CD8-positive, alpha-beta memory T cell (primary cell): ENCODE measurements at regions not wholly inside any gene's neighbourhood (a gene's known extent, or its start where the extent isn't known, plus 50 kb on each side); places are given as distances from the start of the nearest gene placed in this dataset.
A peak's percentile ranks its signal among the peaks of the same experiment; 100 is the strongest.

Experiments used
- CTCF ChIA-PET: fragments of 350-600 bp; sonication (Branson Sonifier 250); formaldehyde crosslinking; loops from one replicate; lab custom pipeline; 2021; ENCODE audit warnings: antibody characterized with exemption; lab: Charles Lee
- POLR2A ChIA-PET: fragments of 350-600 bp; sonication (Branson Sonifier 250); formaldehyde crosslinking; loops from one replicate; lab custom pipeline; 2021; ENCODE audit warnings: antibody characterized with exemption; lab: Charles Lee
- DNase-seq, 5 donors: peaks; one replicate each; pipeline versions ENCODE4 v3.0.0 to v3.0.0-alpha.2; 2020 to 2022; ENCODE audit warnings: mixed read lengths in 1 of 5
- H3K27ac ChIP-seq: one replicate; pipeline ENCODE4 v1.7.0; 2013; ENCODE audit warnings: low read depth, mild to moderate bottlenecking, low read length, moderate library complexity
- H3K27me3 ChIP-seq: 2 replicates; pipeline ENCODE4 v1.7.0; 2013; ENCODE audit warnings: low read length, mild to moderate bottlenecking; ENCODE audit not compliant: insufficient read depth, poor library complexity, severe bottlenecking
- H3K36me3 ChIP-seq: 2 replicates; pipeline ENCODE4 v1.7.0; 2013; ENCODE audit warnings: mild to moderate bottlenecking, low read length, moderate library complexity; ENCODE audit not compliant: insufficient read depth
- H3K4me1 ChIP-seq: 2 replicates; pipeline ENCODE4 v1.7.0; 2013; ENCODE audit warnings: mild to moderate bottlenecking, low read length, moderate library complexity; ENCODE audit not compliant: insufficient read depth
- H3K4me3 ChIP-seq: 2 replicates; pipeline ENCODE4 v1.7.0; 2013; ENCODE audit warnings: mild to moderate bottlenecking, low read length
- H3K9me3 ChIP-seq: 2 replicates; pipeline ENCODE4 v1.7.0; 2013; ENCODE audit warnings: mild to moderate bottlenecking, low read length
- H3K27ac Mint-ChIP-seq, 8 donors: one replicate each; pipeline ENCODE4 v1.8.0; 2020 to 2021; ENCODE audit warnings: mixed read lengths in 8 of 8, mild to moderate bottlenecking in 6 of 8, inconsistent platforms in 3 of 8, moderate library complexity in 3 of 8
- H3K27me3 Mint-ChIP-seq, 2 donors: one replicate each; pipeline ENCODE4 v1.8.0; 2020 to 2021; ENCODE audit warnings: mixed read lengths in 2 of 2, mild to moderate bottlenecking in 1 of 2, moderate library complexity in 1 of 2
- H3K36me3 Mint-ChIP-seq, 3 donors: one replicate each; pipeline ENCODE4 v1.8.0; 2020 to 2021; ENCODE audit warnings: mixed read lengths in 3 of 3, inconsistent platforms in 1 of 3, mild to moderate bottlenecking in 1 of 3
- H3K4me1 Mint-ChIP-seq, 3 donors: one replicate each; pipeline ENCODE4 v1.8.0; 2020 to 2021; ENCODE audit warnings: mixed read lengths in 3 of 3, inconsistent platforms in 1 of 3, mild to moderate bottlenecking in 1 of 3
- H3K4me3 Mint-ChIP-seq, 7 donors: one replicate each; pipeline ENCODE4 v1.8.0; 2020 to 2021; ENCODE audit warnings: mixed read lengths in 7 of 7, mild to moderate bottlenecking in 6 of 7, moderate library complexity in 4 of 7, inconsistent platforms in 2 of 7
- H3K9me3 Mint-ChIP-seq, 5 donors: one replicate each; pipeline ENCODE4 v1.8.0; 2020 to 2022; ENCODE audit warnings: mixed read lengths in 5 of 5, mild to moderate bottlenecking in 3 of 5, moderate library complexity in 2 of 5, inconsistent platforms in 1 of 5

DNA sequence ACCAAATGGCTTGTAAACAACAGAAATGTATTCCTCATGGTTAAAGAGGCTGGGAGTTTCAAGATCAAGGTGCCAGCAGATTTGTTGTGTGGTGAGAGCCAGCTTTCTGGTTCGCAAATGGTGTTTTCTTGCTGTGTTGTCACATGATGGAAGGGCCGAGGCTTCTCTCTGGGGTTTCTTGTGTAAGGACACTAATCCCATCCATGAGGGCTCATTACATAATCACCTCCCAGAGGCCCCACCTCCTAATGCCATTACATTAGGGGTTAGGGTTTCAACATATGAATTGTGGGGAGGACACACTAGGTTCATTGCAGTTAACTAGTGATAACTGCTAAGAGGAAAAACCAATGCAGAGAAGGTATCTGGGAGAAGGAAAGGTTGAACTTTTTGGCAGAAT lies 103.5 kb upstream of the ENPEP start:
- peaks cover 3 to 12% of the 10 kb centered on the region in 2 donors for H3K27me3 Mint-ChIP-seq
- no peak for DNase-seq
- Histone ChIP-seq H3K9me3 (no peaks in the 10 kb centered on the region), H3K27ac (no peak overlapping the region), H3K27me3 (no peaks in the 10 kb centered on the region), H3K36me3 (no peaks in the 10 kb centered on the region), H3K4me1 (no peaks in the 10 kb centered on the region), H3K4me3 (no peak overlapping the region)
- ChIA-PET POLR2A (no interaction called here), CTCF (no interaction called here)
- H3K27ac Mint-ChIP-seq: no peak overlapping the region
- no peak overlapping the region for H3K4me3 Mint-ChIP-seq
- H3K9me3 Mint-ChIP-seq: peaks cover 0 to 3% (median 0%) of the 10 kb centered on the region in 5 donors
- no peaks in the 10 kb centered on the region for H3K36me3 Mint-ChIP-seq
- no peaks in the 10 kb centered on the region for H3K4me1 Mint-ChIP-seq

GRCh38 chr4:110371016-110371770 lies 104.8 kb upstream of the ENPEP start:
- POLR2A ChIA-PET: no interaction called here
- CTCF ChIA-PET: no interaction called here
- no peaks in the 10 kb centered on the region for H3K4me1 ChIP-seq
- no peaks in the 10 kb centered on the region for H3K9me3 ChIP-seq
- Mint-ChIP-seq H3K27ac (no peak overlapping the region), H3K27me3 (peaks cover 6 to 10% of the 10 kb centered on the region in 2 donors), H3K4me1 (no peaks in the 10 kb centered on the region), H3K9me3 (peaks cover 0 to 3% (median 0%) of the 10 kb centered on the region in 5 donors), H3K4me3 (no peak overlapping the region), H3K36me3 (no peaks in the 10 kb centered on the region)
- H3K4me3 ChIP-seq: no peak overlapping the region
- H3K27ac ChIP-seq: no peak overlapping the region
- H3K27me3 ChIP-seq: no peaks in the 10 kb centered on the region
- H3K36me3 ChIP-seq: no peaks in the 10 kb centered on the region
- DNase-seq: no peak

DNA sequence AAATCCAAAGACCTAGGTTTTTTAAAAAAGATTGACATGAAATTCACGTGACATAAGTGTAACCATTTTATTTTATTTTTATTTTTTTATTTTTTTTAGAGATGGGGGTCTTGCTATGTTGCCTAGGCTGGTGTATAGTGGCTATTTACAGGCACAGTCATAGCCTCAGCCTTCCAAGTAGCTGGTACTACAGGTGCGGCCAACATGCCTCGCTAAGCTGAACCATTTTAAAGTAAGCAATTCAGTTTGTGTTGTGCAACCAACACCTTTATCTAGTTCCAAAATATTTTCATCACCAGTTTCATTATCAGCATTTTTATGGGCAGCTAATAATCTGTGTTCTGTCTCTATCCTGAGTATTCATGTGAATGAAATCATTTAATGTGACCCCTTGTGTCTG lies 107.5 kb upstream of the ENPEP start:
- POLR2A ChIA-PET: no interaction called here
- no peaks in the 10 kb centered on the region for H3K36me3 ChIP-seq
- Mint-ChIP-seq H3K4me1 (no peaks in the 10 kb centered on the region), H3K36me3 (peaks cover 0 to 2% (median 0%) of the 10 kb centered on the region in 3 donors), H3K4me3 (no peak overlapping the region), H3K27ac (no peak overlapping the region), H3K9me3 (peaks cover 0 to 3% (median 0%) of the 10 kb centered on the region in 5 donors), H3K27me3 (peaks cover 9 to 14% of the 10 kb centered on the region in 2 donors)
- H3K4me1 ChIP-seq: no peaks in the 10 kb centered on the region
- H3K9me3 ChIP-seq: no peaks in the 10 kb centered on the region
- CTCF ChIA-PET: no interaction called here
- no peak overlapping the region for H3K4me3 ChIP-seq
- no peak for DNase-seq
- no peak overlapping the region for H3K27ac ChIP-seq
- no peaks in the 10 kb centered on the region for H3K27me3 ChIP-seq

DNA sequence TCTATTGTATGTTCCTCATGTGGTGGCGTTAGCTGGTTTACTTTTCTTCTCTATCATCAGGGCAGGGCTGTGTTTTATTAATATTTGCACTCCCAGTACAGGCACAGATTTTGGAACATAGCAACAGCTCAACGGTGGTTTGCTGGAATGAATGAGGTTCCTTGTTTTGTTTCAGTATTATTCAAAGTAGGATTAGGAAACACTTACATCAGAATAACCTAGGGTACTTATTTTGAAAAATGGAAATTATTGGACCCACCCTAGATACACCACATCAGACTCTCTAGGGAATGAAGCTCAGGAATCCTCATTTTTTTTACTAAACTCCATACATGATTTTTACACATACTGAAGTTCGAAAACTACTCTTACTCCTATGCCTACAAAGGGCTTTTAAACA lies 108.8 kb upstream of the ENPEP start:
- H3K27ac ChIP-seq: no peak overlapping the region
- peaks cover 2 to 14% of the 10 kb centered on the region in 2 donors for H3K27me3 Mint-ChIP-seq
- no peaks in the 10 kb centered on the region for H3K36me3 ChIP-seq
- no peak for DNase-seq
- ChIA-PET POLR2A (no interaction called here), CTCF (no interaction called here)
- no peaks in the 10 kb centered on the region for H3K4me1 Mint-ChIP-seq
- no peak overlapping the region for H3K27ac Mint-ChIP-seq
- no peak overlapping the region for H3K4me3 Mint-ChIP-seq
- H3K36me3 Mint-ChIP-seq: peaks cover 0 to 2% (median 0%) of the 10 kb centered on the region in 3 donors
- H3K27me3 ChIP-seq: no peaks in the 10 kb centered on the region
- peaks cover 0 to 2% (median 0%) of the 10 kb centered on the region in 5 donors for H3K9me3 Mint-ChIP-seq
- no peak overlapping the region for H3K4me3 ChIP-seq
- no peaks in the 10 kb centered on the region for H3K4me1 ChIP-seq
- H3K9me3 ChIP-seq: no peaks in the 10 kb centered on the region

DNA sequence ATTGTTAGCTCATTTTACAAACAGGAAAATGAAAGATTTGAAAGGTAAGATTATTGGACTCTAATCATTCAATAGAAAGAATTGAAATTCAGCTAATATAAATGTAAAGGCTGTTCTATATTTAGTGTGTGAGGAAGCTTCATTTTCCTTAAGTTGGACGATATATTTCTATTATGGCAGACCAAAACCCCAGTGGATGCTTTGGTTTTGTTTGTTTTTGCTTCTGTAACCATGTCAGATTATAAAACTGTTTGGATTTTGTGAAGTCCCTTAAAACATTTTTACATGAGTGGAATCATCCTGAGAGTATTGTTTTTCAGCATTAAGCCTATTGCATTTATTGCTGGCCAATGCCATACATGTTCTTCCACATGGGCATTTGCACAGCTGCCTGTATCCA lies 110.2 kb upstream of the ENPEP start:
- DNase-seq: no peak
- no peaks in the 10 kb centered on the region for H3K4me1 Mint-ChIP-seq
- no peaks in the 10 kb centered on the region for H3K9me3 Mint-ChIP-seq
- no peaks in the 10 kb centered on the region for H3K4me1 ChIP-seq
- H3K27me3 Mint-ChIP-seq: peaks cover 2 to 14% of the 10 kb centered on the region in 2 donors
- peaks cover 0 to 2% (median 0%) of the 10 kb centered on the region in 3 donors for H3K36me3 Mint-ChIP-seq
- H3K27ac Mint-ChIP-seq: no peak overlapping the region
- H3K4me3 ChIP-seq: no peak overlapping the region
- no peaks in the 10 kb centered on the region for H3K36me3 ChIP-seq
- ChIA-PET POLR2A (no interaction called here), CTCF (no interaction called here)
- H3K27me3 ChIP-seq: no peaks in the 10 kb centered on the region
- no peaks in the 10 kb centered on the region for H3K9me3 ChIP-seq
- H3K4me3 Mint-ChIP-seq: no peak overlapping the region
- no peak overlapping the region for H3K27ac ChIP-seq

GRCh38 chr4:110364911-110365520 lies 110.9 kb upstream of the ENPEP start:
- Histone ChIP-seq H3K36me3 (no peaks in the 10 kb centered on the region), H3K27ac (no peak overlapping the region), H3K4me3 (no peak overlapping the region), H3K9me3 (no peaks in the 10 kb centered on the region), H3K27me3 (no peaks in the 10 kb centered on the region), H3K4me1 (no peaks in the 10 kb centered on the region)
- Mint-ChIP-seq H3K9me3 (no peaks in the 10 kb centered on the region), H3K27me3 (peaks cover 2 to 14% of the 10 kb centered on the region in 2 donors), H3K36me3 (peaks cover 0 to 2% (median 0%) of the 10 kb centered on the region in 3 donors), H3K27ac (no peak overlapping the region), H3K4me1 (no peaks in the 10 kb centered on the region), H3K4me3 (no peak overlapping the region)
- POLR2A ChIA-PET: no interaction called here
- CTCF ChIA-PET: no interaction called here
- DNase-seq: no peak

DNA sequence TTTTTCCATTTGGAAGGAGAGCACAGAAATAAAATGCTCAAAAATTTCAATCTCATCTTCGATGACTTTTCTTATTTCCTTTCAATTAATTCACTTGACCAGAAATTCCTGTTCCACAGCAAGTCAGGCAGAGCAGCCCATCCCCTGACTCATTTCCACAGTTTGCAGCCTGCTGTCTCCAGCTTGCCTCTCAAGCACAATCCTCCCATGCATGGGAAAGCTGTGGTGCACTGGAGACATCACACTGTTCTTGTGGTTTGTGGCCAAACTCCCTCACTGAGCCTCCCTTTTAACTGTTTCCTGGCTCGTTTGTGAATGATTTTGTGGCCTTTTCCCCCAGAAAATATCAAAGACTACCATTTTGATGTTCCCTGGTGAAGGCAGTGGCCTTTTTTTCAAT lies 114.0 kb upstream of the ENPEP start:
- no peaks in the 10 kb centered on the region for H3K4me1 ChIP-seq
- no peak overlapping the region for H3K27ac ChIP-seq
- H3K4me3 ChIP-seq: no peak overlapping the region
- Mint-ChIP-seq H3K27me3 (peaks cover 2 to 11% of the 10 kb centered on the region in 2 donors), H3K36me3 (peaks cover 0 to 2% (median 0%) of the 10 kb centered on the region in 3 donors), H3K9me3 (no peaks in the 10 kb centered on the region), H3K27ac (peak overlapping the region in 1 of 8 donors; percentile 64), H3K4me3 (no peak overlapping the region), H3K4me1 (no peaks in the 10 kb centered on the region)
- POLR2A ChIA-PET: no interaction called here
- no peak for DNase-seq
- H3K36me3 ChIP-seq: no peaks in the 10 kb centered on the region
- CTCF ChIA-PET: no interaction called here
- H3K9me3 ChIP-seq: no peaks in the 10 kb centered on the region
- no peaks in the 10 kb centered on the region for H3K27me3 ChIP-seq

- Histone ChIP-seq H3K9me3 (no peaks in the 10 kb centered on the region), H3K4me1 (no peaks in the 10 kb centered on the region), H3K36me3 (no peaks in the 10 kb centered on the region), H3K27me3 (no peaks in the 10 kb centered on the region), H3K27ac (no peak overlapping the region), H3K4me3 (no peak overlapping the region)
- CTCF ChIA-PET: no interaction called here
- POLR2A ChIA-PET: no interaction called here
- H3K4me3 Mint-ChIP-seq: no peak overlapping the region
- H3K27me3 Mint-ChIP-seq: peaks cover 0 to 5% of the 10 kb centered on the region in 2 donors
- H3K9me3 Mint-ChIP-seq: no peaks in the 10 kb centered on the region
- no peaks in the 10 kb centered on the region for H3K4me1 Mint-ChIP-seq
- no peaks in the 10 kb centered on the region for H3K36me3 Mint-ChIP-seq
- no peak overlapping the region for H3K27ac Mint-ChIP-seq
- no peak for DNase-seq
Measured at GRCh38 chr4:110359076-110359475, 116.9 kb upstream of the ENPEP start.
